Mesenchymal stem cell (in vitro differentiated cells and primary cell): ENCODE measurements at regions not wholly inside any gene's neighbourhood (a gene's known extent, or its start where the extent isn't known, plus 50 kb on each side); places are given as distances from the start of the nearest gene placed in this dataset.
A peak's percentile ranks its signal among the peaks of the same experiment; 100 is the strongest.

Experiments
- DNase-seq: peaks from one replicate; pipeline ENCODE4 v3.0.0-alpha.2; 2013
- H2AFZ ChIP-seq: one replicate; pipeline ENCODE4 v1.6.1; 2013; ENCODE audit warnings: low read depth, mild to moderate bottlenecking, control low read depth, inconsistent platforms, low read length, moderate library complexity
- H2AK5ac ChIP-seq: 2 replicates; pipeline ENCODE4 v1.6.1; 2013; ENCODE audit warnings: low read length, moderate library complexity, mild to moderate bottlenecking, inconsistent platforms; ENCODE audit not compliant: severe bottlenecking
- H2BK120ac ChIP-seq: one replicate; pipeline ENCODE4 v1.6.1; 2013; ENCODE audit warnings: low read depth, mild to moderate bottlenecking, inconsistent platforms, low read length, moderate library complexity
- H2BK12ac ChIP-seq, 2 experiments: one replicate each; pipeline ENCODE4 v1.6.1; 2013; ENCODE audit warnings: inconsistent platforms in 2 of 2, low read length in 2 of 2, mild to moderate bottlenecking in 2 of 2, moderate library complexity in 2 of 2, control low read depth in 1 of 2
- H2BK15ac ChIP-seq: one replicate; pipeline ENCODE4 v1.6.1; 2013; ENCODE audit warnings: mild to moderate bottlenecking, low read depth, inconsistent platforms; ENCODE audit not compliant: poor library complexity, severe bottlenecking
- H2BK5ac ChIP-seq: 2 replicates; pipeline ENCODE4 v1.6.1; 2013; ENCODE audit warnings: low read depth, mild to moderate bottlenecking, low read length, control low read depth, inconsistent platforms; ENCODE audit not compliant: poor library complexity, severe bottlenecking
- H3K14ac ChIP-seq, 2 experiments: one replicate each; pipeline ENCODE4 v1.6.1; 2013; ENCODE audit warnings: inconsistent platforms in 2 of 2, low read length in 2 of 2, control low read depth in 1 of 2, mild to moderate bottlenecking in 1 of 2, moderate library complexity in 1 of 2
- H3K18ac ChIP-seq, 2 experiments: one replicate each; pipeline ENCODE4 v1.6.1; 2013; ENCODE audit warnings: inconsistent platforms in 2 of 2, low read length in 2 of 2, control low read depth in 1 of 2, low read depth in 1 of 2, mild to moderate bottlenecking in 1 of 2
- H3K23ac ChIP-seq, 2 experiments: one replicate each; pipeline ENCODE4 v1.6.1; 2013; ENCODE audit warnings: inconsistent platforms in 2 of 2, low read length in 2 of 2, mild to moderate bottlenecking in 2 of 2, moderate library complexity in 2 of 2, control low read depth in 1 of 2
- H3K27ac ChIP-seq: 2 replicates; pipeline ENCODE4 v1.5.1; 2013; ENCODE audit warnings: mild to moderate bottlenecking, moderate library complexity, low read length, control low read depth, inconsistent platforms; ENCODE audit not compliant: poor library complexity, severe bottlenecking
- H3K27me3 ChIP-seq, 2 experiments: 2 replicates each; pipeline versions ENCODE4 v1.6.1 to v1.7.0; 2013; ENCODE audit warnings: low read length in 2 of 2, mild to moderate bottlenecking in 2 of 2, moderate library complexity in 2 of 2, control low read depth in 1 of 2, inconsistent platforms in 1 of 2; ENCODE audit not compliant: control insufficient read depth in 1 of 2, insufficient read depth in 1 of 2
- H3K36me3 ChIP-seq, 2 experiments: 2 replicates each; pipeline versions ENCODE4 v1.6.1 to v1.7.0; 2013; ENCODE audit warnings: low read length in 2 of 2, control low read depth in 1 of 2, inconsistent platforms in 1 of 2, low read depth in 1 of 2, mild to moderate bottlenecking in 1 of 2; ENCODE audit not compliant: insufficient read depth in 2 of 2, control insufficient read depth in 1 of 2
- H3K4ac ChIP-seq, 2 experiments: one replicate each; pipeline ENCODE4 v1.6.1; 2013; ENCODE audit warnings: inconsistent platforms in 2 of 2, low read length in 2 of 2, mild to moderate bottlenecking in 2 of 2, moderate library complexity in 2 of 2, control low read depth in 1 of 2, low read depth in 1 of 2
- H3K4me1 ChIP-seq: 2 replicates; pipeline ENCODE4 v1.6.1; 2013; ENCODE audit warnings: low read depth, low read length, control low read depth; ENCODE audit not compliant: control insufficient read depth, insufficient read depth
- H3K4me2 ChIP-seq: 2 replicates; pipeline ENCODE4 v1.6.1; 2013; ENCODE audit warnings: low read length, mild to moderate bottlenecking, inconsistent platforms; ENCODE audit not compliant: poor library complexity, severe bottlenecking
- H3K4me3 ChIP-seq, 2 experiments: 2 replicates each; pipeline versions ENCODE4 v1.5.1 to v1.7.0; 2013; ENCODE audit warnings: low read length in 2 of 2, mild to moderate bottlenecking in 2 of 2, control low read depth in 1 of 2, low read depth in 1 of 2; ENCODE audit not compliant: insufficient read depth in 1 of 2
- H3K79me1 ChIP-seq: replicated peaks from 2 replicates; pipeline ENCODE4 v1.6.1; 2013; ENCODE audit warnings: mild to moderate bottlenecking, control low read depth, low read length, inconsistent platforms; ENCODE audit not compliant: poor library complexity, severe bottlenecking
- H3K9ac ChIP-seq: 2 replicates; pipeline ENCODE4 v1.7.0; 2013; ENCODE audit warnings: mild to moderate bottlenecking, low read length, moderate library complexity
- H3K9me3 ChIP-seq: 2 replicates; pipeline ENCODE4 v1.7.0; 2013; ENCODE audit warnings: mild to moderate bottlenecking, low read length; ENCODE audit not compliant: control insufficient read depth
- H4K8ac ChIP-seq: one replicate; pipeline ENCODE4 v1.6.1; 2013; ENCODE audit warnings: inconsistent platforms, mild to moderate bottlenecking, low read length, moderate library complexity
- H4K91ac ChIP-seq: one replicate; pipeline ENCODE4 v1.6.1; 2013; ENCODE audit warnings: mild to moderate bottlenecking, low read length, inconsistent platforms
- WGBS: methylation state at CpG from one replicate; pipeline ENCODE4 v1.1.7; 2013; ENCODE audit warnings: mixed read lengths; 5-methylcytosine and 5-hydroxymethylcytosine counted together

DNA sequence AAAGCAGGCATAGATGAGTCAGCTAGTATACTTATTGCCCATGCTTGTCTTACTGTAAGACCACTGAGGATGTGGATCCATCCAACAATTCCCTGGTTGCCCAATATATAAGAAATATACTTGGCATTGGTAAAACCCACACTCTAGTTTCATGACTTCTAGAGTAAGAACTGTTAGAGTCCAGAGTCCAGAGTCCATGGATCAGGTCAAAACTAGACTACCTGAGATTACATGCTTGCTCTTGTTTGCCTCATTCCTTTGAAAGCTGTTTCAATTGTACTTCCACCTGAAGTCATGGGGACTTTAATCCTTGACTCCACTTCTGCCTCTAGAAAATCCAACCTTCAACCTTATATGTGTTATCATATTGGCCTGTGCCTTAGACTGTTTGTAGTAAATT is 707.6 kb upstream of the FAM98A start:
- Histone ChIP-seq H3K4me1 (no peaks in the 10 kb centered on the region), H4K8ac (no peak overlapping the region), H2BK5ac (no peak overlapping the region), H3K14ac (no peak overlapping the region), H2AK5ac (no peak overlapping the region), H3K9ac (no peak overlapping the region), H3K4me2 (no peak overlapping the region), H2BK15ac (no peak overlapping the region), H3K4ac (no peak overlapping the region), H3K79me1 (no peaks in the 10 kb centered on the region), H3K27ac (no peak overlapping the region), H2BK12ac (no peak overlapping the region), H3K18ac (no peak overlapping the region), H3K9me3 (peaks cover 4% of the 10 kb centered on the region), H3K23ac (no peak overlapping the region), H2BK120ac (no peak overlapping the region), H3K4me3 (no peak overlapping the region), H4K91ac (no peak overlapping the region), H2AFZ (no peak overlapping the region), H3K27me3 (no peaks in the 10 kb centered on the region), H3K36me3 (no peaks in the 10 kb centered on the region)
- no peak for DNase-seq

GRCh38 chr2:34305587-34305986 is 706.5 kb upstream of the FAM98A start:
- H2BK15ac ChIP-seq: no peak overlapping the region
- no peak overlapping the region for H3K18ac ChIP-seq
- no peak overlapping the region for H3K9ac ChIP-seq
- H3K36me3 ChIP-seq: no peaks in the 10 kb centered on the region
- no peaks in the 10 kb centered on the region for H3K4me1 ChIP-seq
- no peak overlapping the region for H2BK120ac ChIP-seq
- no peak overlapping the region for H4K8ac ChIP-seq
- no peak overlapping the region for H3K14ac ChIP-seq
- no peak overlapping the region for H3K27ac ChIP-seq
- H3K9me3 ChIP-seq: peaks cover 4% of the 10 kb centered on the region
- H3K4ac ChIP-seq: no peak overlapping the region
- H2BK5ac ChIP-seq: no peak overlapping the region
- 52% methylated on average over 1 of the region's 3 CpGs for WGBS
- no peak overlapping the region for H2AFZ ChIP-seq
- H3K4me2 ChIP-seq: no peak overlapping the region
- H3K27me3 ChIP-seq: no peaks in the 10 kb centered on the region
- H3K23ac ChIP-seq: no peak overlapping the region
- DNase-seq: no peak
- H3K79me1 ChIP-seq: no peaks in the 10 kb centered on the region
- peak overlapping the region; percentile 31 for H2AK5ac ChIP-seq
- no peak overlapping the region for H4K91ac ChIP-seq
- H3K4me3 ChIP-seq: no peak overlapping the region
- H2BK12ac ChIP-seq: no peak overlapping the region

GRCh38 chr2:34294961-34295360 is 695.9 kb upstream of the FAM98A start:
- Histone ChIP-seq H3K9ac (no peak overlapping the region), H2BK120ac (no peak overlapping the region), H2AK5ac (no peak overlapping the region), H3K18ac (no peak overlapping the region), H3K27ac (no peak overlapping the region), H4K91ac (no peak overlapping the region), H2AFZ (no peak overlapping the region), H4K8ac (no peak overlapping the region), H3K4me1 (no peaks in the 10 kb centered on the region), H3K27me3 (no peaks in the 10 kb centered on the region), H3K4me3 (no peak overlapping the region), H3K79me1 (no peaks in the 10 kb centered on the region), H2BK15ac (no peak overlapping the region), H2BK5ac (no peak overlapping the region), H2BK12ac (no peak overlapping the region), H3K36me3 (no peaks in the 10 kb centered on the region), H3K4ac (no peak overlapping the region), H3K23ac (no peak overlapping the region), H3K9me3 (no peaks in the 10 kb centered on the region), H3K14ac (no peak overlapping the region), H3K4me2 (no peak overlapping the region)
- WGBS: 70% methylated on average over 2 of the region's 4 CpGs
- DNase-seq: no peak

DNA sequence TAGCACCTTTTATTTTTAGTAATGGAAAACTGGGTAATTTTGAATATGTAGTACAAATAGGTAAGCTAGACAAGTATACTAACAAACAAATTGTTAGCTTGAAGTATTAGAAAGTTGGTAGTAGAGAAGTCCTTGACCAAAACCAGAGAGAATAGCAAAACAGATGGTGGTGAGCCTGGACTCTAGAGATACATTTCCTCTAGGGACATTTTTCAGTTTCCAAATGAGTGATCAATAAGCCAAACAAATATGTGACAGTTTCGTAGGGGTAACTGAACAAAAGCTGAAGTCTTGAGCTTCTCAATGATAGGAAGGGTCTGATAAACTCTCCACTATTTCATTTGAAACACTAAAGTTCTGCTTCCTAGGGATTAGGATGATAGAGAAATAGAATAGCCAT is 692.0 kb upstream of the FAM98A start:
- Histone ChIP-seq H4K91ac (no peak overlapping the region), H2AK5ac (no peak overlapping the region), H3K23ac (no peak overlapping the region), H3K4me3 (no peak overlapping the region), H3K18ac (no peak overlapping the region), H3K27me3 (no peaks in the 10 kb centered on the region), H2BK12ac (no peak overlapping the region), H3K9me3 (no peaks in the 10 kb centered on the region), H3K9ac (no peak overlapping the region), H3K4me1 (no peaks in the 10 kb centered on the region), H2AFZ (no peak overlapping the region), H3K4ac (no peak overlapping the region), H3K4me2 (no peak overlapping the region), H2BK15ac (no peak overlapping the region), H3K79me1 (no peaks in the 10 kb centered on the region), H3K14ac (no peak overlapping the region), H2BK5ac (no peak overlapping the region), H3K36me3 (no peaks in the 10 kb centered on the region), H2BK120ac (no peak overlapping the region), H3K27ac (no peak overlapping the region), H4K8ac (no peak overlapping the region)
- no peak for DNase-seq
- 17% methylated on average over 1 of the region's 1 CpG for WGBS
